ENCODE measurements at regions not wholly inside any gene's neighbourhood (a gene's known extent, or its start where the extent isn't known, plus 50 kb on each side); places are given as distances from the start of the nearest gene placed in this dataset.
"Not testable (repeated sequence)": the region's sequence is repeated elsewhere in the genome, so short reads cannot be mapped to it uniquely, and the experiment has no call there.

DNA sequence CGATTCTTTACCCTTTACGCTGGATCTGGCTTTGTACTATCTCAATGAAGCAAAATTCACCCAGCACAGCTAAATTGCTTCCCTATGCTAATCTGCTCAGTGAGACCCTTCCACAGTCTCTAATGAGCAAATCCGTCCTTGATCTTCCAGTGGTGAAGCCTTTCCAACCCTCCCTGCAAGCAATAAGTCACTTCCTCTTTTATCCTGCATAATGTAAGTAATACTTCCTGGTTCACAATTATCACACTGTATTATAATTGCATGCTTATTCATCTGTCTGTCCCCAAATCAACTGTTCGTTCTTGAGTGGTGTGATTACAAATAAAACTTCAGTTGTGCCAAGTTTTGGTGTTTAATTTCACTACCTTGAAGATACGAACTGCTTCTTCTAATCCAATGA lies 404.0 kb downstream of the ADCYAP1 start:
- Histone ChIP-seq H3K27ac (replicated peaks) (no peak overlapping the region), H3K27me3 (ENCODE audit: insufficient read depth, poor library complexity, severe bottlenecking) (no peaks in the 10 kb centered on the region), H3K4me3 (replicated peaks; ENCODE audit: insufficient read depth, low read length) (no peak overlapping the region)
- no peak for DNase-seq (ENCODE audit: low read depth in 1 of 2, low spot score in 1 of 2)
- peak; percentile 96 for TF ChIP-seq SPI1 (IDR thresholded peaks at IDR 0.05; ENCODE audit: borderline replicate concordance, low read depth)
- TF ChIP-seq, protein P1, sequence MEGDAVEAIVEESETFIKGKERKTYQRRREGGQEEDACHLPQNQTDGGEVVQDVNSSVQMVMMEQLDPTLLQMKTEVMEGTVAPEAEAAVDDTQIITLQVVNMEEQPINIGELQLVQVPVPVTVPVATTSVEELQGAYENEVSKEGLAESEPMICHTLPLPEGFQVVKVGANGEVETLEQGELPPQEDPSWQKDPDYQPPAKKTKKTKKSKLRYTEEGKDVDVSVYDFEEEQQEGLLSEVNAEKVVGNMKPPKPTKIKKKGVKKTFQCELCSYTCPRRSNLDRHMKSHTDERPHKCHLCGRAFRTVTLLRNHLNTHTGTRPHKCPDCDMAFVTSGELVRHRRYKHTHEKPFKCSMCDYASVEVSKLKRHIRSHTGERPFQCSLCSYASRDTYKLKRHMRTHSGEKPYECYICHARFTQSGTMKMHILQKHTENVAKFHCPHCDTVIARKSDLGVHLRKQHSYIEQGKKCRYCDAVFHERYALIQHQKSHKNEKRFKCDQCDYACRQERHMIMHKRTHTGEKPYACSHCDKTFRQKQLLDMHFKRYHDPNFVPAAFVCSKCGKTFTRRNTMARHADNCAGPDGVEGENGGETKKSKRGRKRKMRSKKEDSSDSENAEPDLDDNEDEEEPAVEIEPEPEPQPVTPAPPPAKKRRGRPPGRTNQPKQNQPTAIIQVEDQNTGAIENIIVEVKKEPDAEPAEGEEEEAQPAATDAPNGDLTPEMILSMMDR (IDR thresholded peaks at IDR 0.05; ENCODE audit: insufficient read depth, low read length): no peak
- peak; percentile 24; the same call in 1 of the 2 replicates for TF ChIP-seq GABPA (IDR thresholded peaks at IDR 0.05; ENCODE audit: low read depth)
- TF ChIP-seq REST (IDR thresholded peaks at IDR 0.05; ENCODE audit: insufficient replicate concordance, low read depth): no peak
- no peak for TF ChIP-seq POLR2AphosphoS5 (IDR thresholded peaks at IDR 0.05; ENCODE audit: low read depth)

- H3K27ac ChIP-seq (replicated peaks): no peak overlapping the region
- no peak for DNase-seq (ENCODE audit: low read depth in 1 of 2, low spot score in 1 of 2)
- H3K27me3 ChIP-seq (ENCODE audit: insufficient read depth, poor library complexity, severe bottlenecking): no peaks in the 10 kb centered on the region
- TF ChIP-seq GABPA (IDR thresholded peaks at IDR 0.05; ENCODE audit: low read depth): no peak
- TF ChIP-seq REST (IDR thresholded peaks at IDR 0.05; ENCODE audit: insufficient replicate concordance, low read depth): no peak
- TF ChIP-seq, protein P1 (IDR thresholded peaks at IDR 0.05; ENCODE audit: insufficient read depth, low read length): no peak
- no peak for TF ChIP-seq SPI1 (IDR thresholded peaks at IDR 0.05; ENCODE audit: borderline replicate concordance, low read depth)
- no peak for TF ChIP-seq POLR2AphosphoS5 (IDR thresholded peaks at IDR 0.05; ENCODE audit: low read depth)
- H3K4me3 ChIP-seq (replicated peaks; ENCODE audit: insufficient read depth, low read length): no peak overlapping the region
Measured at GRCh38 chr18:1311376-1311775, 406.7 kb downstream of the ADCYAP1 start.

- DNase-seq (ENCODE audit: low read depth in 1 of 2, low spot score in 1 of 2); H3K27me3 ChIP-seq (ENCODE audit: insufficient read depth, poor library complexity, severe bottlenecking); H3K27ac ChIP-seq (replicated peaks); H3K4me3 ChIP-seq (replicated peaks; ENCODE audit: insufficient read depth, low read length): not testable (repeated sequence)
Measured at GRCh38 chr18:1335345-1335744, 430.7 kb downstream of the ADCYAP1 start.

- TF ChIP-seq, protein P1 (IDR thresholded peaks at IDR 0.05; ENCODE audit: insufficient read depth, low read length): no peak
- TF ChIP-seq REST (IDR thresholded peaks at IDR 0.05; ENCODE audit: insufficient replicate concordance, low read depth) (no peak), SPI1 (IDR thresholded peaks at IDR 0.05; ENCODE audit: borderline replicate concordance, low read depth) (no peak), GABPA (IDR thresholded peaks at IDR 0.05; ENCODE audit: low read depth) (no peak), POLR2AphosphoS5 (IDR thresholded peaks at IDR 0.05; ENCODE audit: low read depth) (no peak)
- no peak for DNase-seq (ENCODE audit: low read depth in 1 of 2, low spot score in 1 of 2)
- Histone ChIP-seq H3K4me3 (replicated peaks; ENCODE audit: insufficient read depth, low read length) (no peak overlapping the region), H3K27me3 (ENCODE audit: insufficient read depth, poor library complexity, severe bottlenecking) (no peaks in the 10 kb centered on the region), H3K27ac (replicated peaks) (no peak overlapping the region)
Measured at GRCh38 chr18:1350931-1351450, 446.3 kb downstream of the ADCYAP1 start.

Measured in HL-60 (cell line).